ENCODE measurements at regions not wholly inside any gene's neighbourhood (a gene's known extent, or its start where the extent isn't known, plus 50 kb on each side); places are given as distances from the start of the nearest gene placed in this dataset.

GRCh38 chr7:106729720-106730385, 68.9 kb upstream of the CCDC71L start:
- no peaks in the 10 kb centered on the region for H3K27me3 ChIP-seq (ENCODE audit: control insufficient read depth in 2 of 2, insufficient read depth in 1 of 2, low read length in 1 of 2)
- WGBS = 94% methylated on average over 2 of the region's 2 CpGs
- no peak for DNase-seq (ENCODE audit: low read depth in 6 of 9, low spot score in 9 of 9)
- no peak overlapping the region for H3K4me3 ChIP-seq (ENCODE audit: low read length in 2 of 2)
- H3K9me3 ChIP-seq (ENCODE audit: control insufficient read depth in 2 of 2, insufficient read depth in 1 of 2, low read length in 1 of 2) = no peaks in the 10 kb centered on the region
- no peak overlapping the region for H3K27ac ChIP-seq (ENCODE audit: low read depth in 1 of 2, low read length in 1 of 2)
- H3K36me3 ChIP-seq (ENCODE audit: control insufficient read depth in 2 of 2, insufficient read depth in 2 of 2, low read length in 1 of 2) = no peaks in the 10 kb centered on the region
- peaks cover 15 to 17% of the 10 kb centered on the region in 2 donors for H3K4me1 ChIP-seq (ENCODE audit: control insufficient read depth in 2 of 2, insufficient read depth in 2 of 2, low read length in 2 of 2)

DNA sequence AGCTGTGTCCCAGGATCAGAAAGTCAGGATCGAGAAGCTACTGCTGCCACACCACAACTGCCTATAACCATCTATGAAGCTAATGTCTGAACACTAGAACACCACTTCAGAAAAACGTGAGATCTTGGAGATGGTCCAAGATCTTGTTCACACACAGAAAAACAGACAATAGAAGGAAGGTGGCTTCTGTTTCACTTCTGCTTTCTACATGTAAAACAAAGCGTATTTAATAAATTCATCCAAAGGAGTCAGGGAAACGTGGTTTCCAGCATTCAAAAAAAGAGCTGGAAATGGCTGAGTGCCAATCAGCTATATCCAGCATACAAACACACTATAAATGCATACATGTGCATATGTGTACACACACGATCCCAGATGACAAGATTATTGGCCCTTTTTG, 70.2 kb upstream of the CCDC71L start:
- WGBS = 4% methylated on average over 5 of the region's 5 CpGs
- DNase-seq (ENCODE audit: low read depth in 6 of 9, low spot score in 9 of 9) = peak in 1 of 9 donors; percentile 46
- Histone ChIP-seq H3K9me3 (ENCODE audit: control insufficient read depth in 2 of 2, insufficient read depth in 1 of 2, low read length in 1 of 2) (no peaks in the 10 kb centered on the region), H3K27me3 (ENCODE audit: control insufficient read depth in 2 of 2, insufficient read depth in 1 of 2, low read length in 1 of 2) (no peaks in the 10 kb centered on the region), H3K36me3 (ENCODE audit: control insufficient read depth in 2 of 2, insufficient read depth in 2 of 2, low read length in 1 of 2) (no peaks in the 10 kb centered on the region), H3K4me1 (ENCODE audit: control insufficient read depth in 2 of 2, insufficient read depth in 2 of 2, low read length in 2 of 2) (peaks cover 15 to 17% of the 10 kb centered on the region in 2 donors), H3K27ac (ENCODE audit: low read depth in 1 of 2, low read length in 1 of 2) (no peak overlapping the region), H3K4me3 (ENCODE audit: low read length in 2 of 2) (peak overlapping the region in 1 of 2 donors; percentile 15)

DNA sequence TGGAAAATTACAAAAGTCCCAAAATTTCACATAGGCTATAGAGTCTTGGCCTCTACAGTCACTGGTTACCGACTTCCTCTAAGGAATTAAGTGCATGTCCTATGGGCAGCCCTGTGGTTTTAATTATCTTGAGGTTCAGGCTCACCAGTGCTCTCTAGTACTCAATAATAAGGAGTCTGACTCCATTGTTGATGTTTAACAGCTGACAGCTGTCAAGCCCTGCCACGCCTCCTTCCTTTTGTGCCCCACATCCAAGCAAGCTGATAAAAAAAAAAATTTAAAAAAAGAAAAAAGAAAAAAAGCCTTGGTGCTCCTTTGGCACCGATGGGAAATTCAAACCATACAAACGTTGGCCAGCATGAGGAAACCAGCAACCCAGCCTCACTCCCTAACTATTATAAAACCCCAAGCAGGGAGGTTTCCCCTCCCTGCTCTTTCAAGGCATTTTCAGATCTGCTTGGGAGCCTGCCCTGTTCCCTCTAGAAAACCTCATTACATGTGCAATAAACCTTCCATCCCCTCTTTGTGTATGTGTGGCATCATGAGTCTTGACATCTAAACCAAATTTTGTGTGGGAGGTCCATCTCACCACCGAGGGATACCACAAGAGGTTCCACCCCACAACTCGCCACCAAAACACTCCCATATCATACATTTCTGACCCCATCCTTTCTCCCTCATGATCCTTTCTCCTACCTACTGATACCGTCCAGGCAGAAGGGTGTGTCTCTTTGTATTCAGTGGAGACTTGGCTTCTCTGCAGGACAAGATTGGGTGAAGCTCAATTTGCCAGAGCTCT, 70.9 kb upstream of the CCDC71L start:
- H3K27me3 ChIP-seq (ENCODE audit: control insufficient read depth in 2 of 2, insufficient read depth in 1 of 2, low read length in 1 of 2) = no peaks in the 10 kb centered on the region
- H3K4me3 ChIP-seq (ENCODE audit: low read length in 2 of 2) = no peak overlapping the region
- H3K9me3 ChIP-seq (ENCODE audit: control insufficient read depth in 2 of 2, insufficient read depth in 1 of 2, low read length in 1 of 2) = no peaks in the 10 kb centered on the region
- whole genome bisulfite sequencing = 35% methylated on average over 7 of the region's 7 CpGs
- peak in 5 of 9 donors; percentile 34 to 73 (median 51) for DNase-seq (ENCODE audit: low read depth in 6 of 9, low spot score in 9 of 9)
- H3K4me1 ChIP-seq (ENCODE audit: control insufficient read depth in 2 of 2, insufficient read depth in 2 of 2, low read length in 2 of 2) = peaks cover 17 to 20% of the 10 kb centered on the region in 2 donors
- H3K27ac ChIP-seq (ENCODE audit: low read depth in 1 of 2, low read length in 1 of 2) = peak overlapping the region in 1 of 2 donors; percentile 39
- H3K36me3 ChIP-seq (ENCODE audit: control insufficient read depth in 2 of 2, insufficient read depth in 2 of 2, low read length in 1 of 2) = no peaks in the 10 kb centered on the region

GRCh38 chr7:106735637-106736036, 74.7 kb upstream of the CCDC71L start:
- Histone ChIP-seq H3K27ac (ENCODE audit: low read depth in 1 of 2, low read length in 1 of 2) (no peak overlapping the region), H3K4me1 (ENCODE audit: control insufficient read depth in 2 of 2, insufficient read depth in 2 of 2, low read length in 2 of 2) (peaks cover 18 to 20% of the 10 kb centered on the region in 2 donors), H3K36me3 (ENCODE audit: control insufficient read depth in 2 of 2, insufficient read depth in 2 of 2, low read length in 1 of 2) (no peaks in the 10 kb centered on the region), H3K27me3 (ENCODE audit: control insufficient read depth in 2 of 2, insufficient read depth in 1 of 2, low read length in 1 of 2) (no peaks in the 10 kb centered on the region), H3K4me3 (ENCODE audit: low read length in 2 of 2) (no peak overlapping the region), H3K9me3 (ENCODE audit: control insufficient read depth in 2 of 2, insufficient read depth in 1 of 2, low read length in 1 of 2) (no peaks in the 10 kb centered on the region)
- DNase-seq (ENCODE audit: low read depth in 6 of 9, low spot score in 9 of 9) = no peak
- WGBS = 93% methylated on average over 1 of the region's 1 CpG

DNA sequence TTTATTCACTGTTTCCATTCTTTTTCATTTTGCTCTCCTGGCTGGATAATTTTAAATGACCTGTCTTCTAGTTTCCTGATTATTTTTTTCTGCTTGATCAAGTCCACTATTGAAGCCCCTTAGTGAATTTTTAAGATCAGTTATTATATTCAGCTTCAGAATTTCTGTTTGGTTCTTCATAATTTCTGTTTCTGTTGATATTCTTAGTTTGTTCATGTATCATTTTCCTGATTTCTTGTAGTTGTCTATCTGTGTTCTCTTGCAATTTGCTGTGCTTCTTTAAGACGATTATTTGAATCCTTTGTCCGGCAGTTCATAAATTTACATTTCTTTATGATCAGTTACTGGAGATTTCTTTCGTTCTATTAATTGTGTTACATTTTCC, 75.2 kb upstream of the CCDC71L start:
- H3K27me3 ChIP-seq (ENCODE audit: control insufficient read depth in 2 of 2, insufficient read depth in 1 of 2, low read length in 1 of 2) = no peaks in the 10 kb centered on the region
- no peak overlapping the region for H3K4me3 ChIP-seq (ENCODE audit: low read length in 2 of 2)
- H3K27ac ChIP-seq (ENCODE audit: low read depth in 1 of 2, low read length in 1 of 2) = no peak overlapping the region
- WGBS = 99% methylated on average over 3 of the region's 3 CpGs
- H3K9me3 ChIP-seq (ENCODE audit: control insufficient read depth in 2 of 2, insufficient read depth in 1 of 2, low read length in 1 of 2) = no peaks in the 10 kb centered on the region
- no peak for DNase-seq (ENCODE audit: low read depth in 6 of 9, low spot score in 9 of 9)
- H3K36me3 ChIP-seq (ENCODE audit: control insufficient read depth in 2 of 2, insufficient read depth in 2 of 2, low read length in 1 of 2) = no peaks in the 10 kb centered on the region
- H3K4me1 ChIP-seq (ENCODE audit: control insufficient read depth in 2 of 2, insufficient read depth in 2 of 2, low read length in 2 of 2) = peaks cover 15 to 17% of the 10 kb centered on the region in 2 donors

- Histone ChIP-seq H3K36me3 (ENCODE audit: control insufficient read depth in 2 of 2, insufficient read depth in 2 of 2, low read length in 1 of 2) (no peaks in the 10 kb centered on the region), H3K27me3 (ENCODE audit: control insufficient read depth in 2 of 2, insufficient read depth in 1 of 2, low read length in 1 of 2) (no peaks in the 10 kb centered on the region), H3K27ac (ENCODE audit: low read depth in 1 of 2, low read length in 1 of 2) (peak overlapping the region in 1 of 2 donors; percentile 38), H3K4me3 (ENCODE audit: low read length in 2 of 2) (no peak overlapping the region), H3K4me1 (ENCODE audit: control insufficient read depth in 2 of 2, insufficient read depth in 2 of 2, low read length in 2 of 2) (peaks cover 9 to 12% of the 10 kb centered on the region in 2 donors), H3K9me3 (ENCODE audit: control insufficient read depth in 2 of 2, insufficient read depth in 1 of 2, low read length in 1 of 2) (no peaks in the 10 kb centered on the region)
- DNase-seq (ENCODE audit: low read depth in 6 of 9, low spot score in 9 of 9) = peak in 8 of 9 donors; percentile 47 to 86 (median 57)
- WGBS = 43% methylated on average over 5 of the region's 5 CpGs
Measured at GRCh38 chr7:106736508-106737201, 75.7 kb upstream of the CCDC71L start.

GRCh38 chr7:106737202-106737562, 76.2 kb upstream of the CCDC71L start:
- H3K4me1 ChIP-seq (ENCODE audit: control insufficient read depth in 2 of 2, insufficient read depth in 2 of 2, low read length in 2 of 2) = peaks cover 4 to 7% of the 10 kb centered on the region in 2 donors
- no peak for DNase-seq (ENCODE audit: low read depth in 6 of 9, low spot score in 9 of 9)
- H3K36me3 ChIP-seq (ENCODE audit: control insufficient read depth in 2 of 2, insufficient read depth in 2 of 2, low read length in 1 of 2) = no peaks in the 10 kb centered on the region
- H3K27ac ChIP-seq (ENCODE audit: low read depth in 1 of 2, low read length in 1 of 2) = no peak overlapping the region
- H3K4me3 ChIP-seq (ENCODE audit: low read length in 2 of 2) = no peak overlapping the region
- H3K9me3 ChIP-seq (ENCODE audit: control insufficient read depth in 2 of 2, insufficient read depth in 1 of 2, low read length in 1 of 2) = no peaks in the 10 kb centered on the region
- 94% methylated on average over 1 of the region's 1 CpG for WGBS
- no peaks in the 10 kb centered on the region for H3K27me3 ChIP-seq (ENCODE audit: control insufficient read depth in 2 of 2, insufficient read depth in 1 of 2, low read length in 1 of 2)

GRCh38 chr7:106740806-106741205, 79.8 kb upstream of the CCDC71L start:
- no peaks in the 10 kb centered on the region for H3K36me3 ChIP-seq (ENCODE audit: control insufficient read depth in 2 of 2, insufficient read depth in 2 of 2, low read length in 1 of 2)
- no peaks in the 10 kb centered on the region for H3K27me3 ChIP-seq (ENCODE audit: control insufficient read depth in 2 of 2, insufficient read depth in 1 of 2, low read length in 1 of 2)
- DNase-seq (ENCODE audit: low read depth in 6 of 9, low spot score in 9 of 9) = no peak
- no peak overlapping the region for H3K4me3 ChIP-seq (ENCODE audit: low read length in 2 of 2)
- no peak overlapping the region for H3K27ac ChIP-seq (ENCODE audit: low read depth in 1 of 2, low read length in 1 of 2)
- H3K9me3 ChIP-seq (ENCODE audit: control insufficient read depth in 2 of 2, insufficient read depth in 1 of 2, low read length in 1 of 2) = no peaks in the 10 kb centered on the region
- H3K4me1 ChIP-seq (ENCODE audit: control insufficient read depth in 2 of 2, insufficient read depth in 2 of 2, low read length in 2 of 2) = peaks cover 8 to 12% of the 10 kb centered on the region in 2 donors
- 98% methylated on average over 5 of the region's 5 CpGs for WGBS

DNA sequence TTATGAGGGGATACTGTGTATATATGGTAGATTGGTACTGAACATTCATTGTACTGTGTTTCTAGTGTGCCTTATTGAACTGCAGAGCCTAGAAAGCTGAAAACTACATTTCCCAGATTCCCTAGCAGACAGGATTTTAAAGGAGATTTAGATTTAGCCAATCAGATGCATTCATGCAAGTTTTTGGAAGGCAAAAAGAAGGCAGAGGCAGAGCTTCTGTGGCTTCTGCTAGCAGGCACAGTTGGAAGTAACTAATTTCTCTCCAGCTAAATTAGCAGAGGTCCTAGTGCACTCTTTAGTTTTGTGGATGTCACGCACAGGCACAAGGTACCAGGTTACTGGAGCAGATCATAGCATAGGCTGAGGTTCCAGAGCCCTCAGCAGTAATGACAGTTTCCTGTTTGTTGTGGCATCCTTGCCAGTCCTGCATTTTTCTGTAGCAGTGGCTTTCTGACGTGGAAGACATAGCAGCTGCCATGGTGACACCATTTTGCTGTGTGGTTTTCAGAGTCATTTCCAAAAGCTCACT, 83.7 kb upstream of the CCDC71L start:
- Histone ChIP-seq H3K4me3 (ENCODE audit: low read length in 2 of 2) (no peak overlapping the region), H3K9me3 (ENCODE audit: control insufficient read depth in 2 of 2, insufficient read depth in 1 of 2, low read length in 1 of 2) (no peaks in the 10 kb centered on the region), H3K27me3 (ENCODE audit: control insufficient read depth in 2 of 2, insufficient read depth in 1 of 2, low read length in 1 of 2) (no peaks in the 10 kb centered on the region), H3K27ac (ENCODE audit: low read depth in 1 of 2, low read length in 1 of 2) (peak overlapping the region; percentile 79 to 85), H3K4me1 (ENCODE audit: control insufficient read depth in 2 of 2, insufficient read depth in 2 of 2, low read length in 2 of 2) (peaks cover 5 to 9% of the 10 kb centered on the region in 2 donors), H3K36me3 (ENCODE audit: control insufficient read depth in 2 of 2, insufficient read depth in 2 of 2, low read length in 1 of 2) (no peaks in the 10 kb centered on the region)
- 53% methylated on average over 2 of the region's 2 CpGs for WGBS
- DNase-seq (ENCODE audit: low read depth in 6 of 9, low spot score in 9 of 9) = peak in 6 of 9 donors; percentile 42 to 76 (median 52)
